A549 (cell line): ENCODE measurements at regions not wholly inside any gene's neighbourhood (a gene's known extent, or its start where the extent isn't known, plus 50 kb on each side); places are given as distances from the start of the nearest gene placed in this dataset.

ENCODE experiments used
- ATAC-seq, 2 experiments: fragments of 200-7000 bp in 1 of 2; fragments of >200 bp in 1 of 2; cut with Nextera tagmentation in 1 of 2; cut with Tn5 transposase in 1 of 2; 3 replicates each; pipeline versions ENCODE4 v1.8.0 to v1.9.1; 2018 to 2020; ENCODE audit warnings: mild to moderate bottlenecking in 1 of 2, moderate library complexity in 1 of 2
- CTCF ChIA-PET: fragments of 300-600 bp; sonication (Branson Sonifier 250); formaldehyde crosslinking; extraction: SDS; loops from one replicate; lab custom pipeline; 2021; ENCODE audit warnings: antibody characterized with exemption, inconsistent platforms; lab: Yijun Ruan, JAX
- POLR2A ChIA-PET: fragments of 350-600 bp; formaldehyde crosslinking; extraction: SDS; loops from one replicate; lab custom pipeline; 2021; ENCODE audit warnings: antibody characterized with exemption, inconsistent platforms; lab: Yijun Ruan, JAX
- DNase-seq, 2 experiments: peaks; one replicate each; pipeline versions ENCODE4 v3.0.0 to v3.0.0-alpha.2; 2011 to 2016; ENCODE audit warnings: low read depth in 1 of 2, low spot score in 1 of 2
- FAIRE-seq: peaks from 2 replicates; lab custom pipeline; 2011; peaks lifted over from hg19 to GRCh38; lab: Jason Lieb, UNC
- H3K27ac ChIP-seq, 2 experiments: fragments of >200 bp; sonication (Bioruptor Twin); formaldehyde crosslinking; 3 replicates each; pipeline ENCODE4 v1.5.1; 2016 to 2017
- H3K4me1 ChIP-seq: fragments of >200 bp; sonication (Bioruptor Twin); formaldehyde crosslinking; 3 replicates; pipeline ENCODE4 v1.6.1; 2016
- H3K4me2 ChIP-seq: fragments of >200 bp; sonication (Bioruptor Twin); formaldehyde crosslinking; 3 replicates; pipeline ENCODE4 v1.6.1; 2016
- H3K4me3 ChIP-seq: fragments of >200 bp; sonication (Bioruptor Twin); formaldehyde crosslinking; 3 replicates; pipeline ENCODE4 v1.5.1; 2016
- H3K9me3 ChIP-seq: fragments of >200 bp; sonication (Bioruptor Twin); formaldehyde crosslinking; 3 replicates; pipeline ENCODE4 v1.6.1; 2016
- BHLHE40 ChIP-seq: IDR thresholded peaks from 2 replicates; pipeline ENCODE4 v1.6.1; 2012; ENCODE audit warnings: low read depth, low read length, inconsistent platforms
- CBX2 ChIP-seq: fragments of 200-600 bp; sonication (generic); IDR thresholded peaks from 2 replicates; pipeline ENCODE4 v1.6.1; 2016; ENCODE audit warnings: low read depth, mild to moderate bottlenecking, borderline replicate concordance
- CBX8 ChIP-seq: fragments of 200-600 bp; sonication (generic); IDR thresholded peaks from 2 replicates; pipeline ENCODE4 v1.6.1; 2016
- CHD4 ChIP-seq: fragments of 200-600 bp; sonication (generic); IDR thresholded peaks from 2 replicates; pipeline ENCODE4 v1.6.1; 2016; ENCODE audit warnings: antibody characterized with exemption, mild to moderate bottlenecking, borderline replicate concordance
- CTCF ChIP-seq: fragments of >200 bp; sonication (Bioruptor Twin); formaldehyde crosslinking; IDR thresholded peaks from 3 replicates; pipeline ENCODE4 v1.5.1; 2016
- EHMT2 ChIP-seq: fragments of 200-600 bp; sonication (generic); IDR thresholded peaks from 2 replicates; pipeline ENCODE4 v1.6.1; 2016; ENCODE audit warnings: antibody characterized with exemption, low read depth, mild to moderate bottlenecking, moderate library complexity
- GATA3 ChIP-seq: IDR thresholded peaks from 2 replicates; pipeline ENCODE4 v1.6.1; 2012; ENCODE audit warnings: borderline replicate concordance
- HES2 ChIP-seq: fragments of >200 bp; sonication (Bioruptor Twin); formaldehyde crosslinking; IDR thresholded peaks from 2 replicates; pipeline ENCODE4 v1.6.1; 2016
- HOXA7 ChIP-seq: fragments of 250-450 bp; sonication (Bioruptor Pico); IDR thresholded peaks from 2 replicates; pipeline ENCODE4 v1.5.0; 2020; ENCODE audit warnings: mild to moderate bottlenecking, moderate library complexity
- HOXB5 ChIP-seq: fragments of 250-450 bp; sonication (Bioruptor Pico); IDR thresholded peaks from 2 replicates; pipeline ENCODE4 v1.5.0; 2020; ENCODE audit warnings: mild to moderate bottlenecking, moderate library complexity
- KDM5A ChIP-seq: fragments of 200-600 bp; sonication (generic); IDR thresholded peaks from 2 replicates; pipeline ENCODE4 v1.6.1; 2016; ENCODE audit warnings: antibody characterized with exemption, mild to moderate bottlenecking
- PHF8 ChIP-seq: fragments of 200-600 bp; sonication (generic); IDR thresholded peaks from 2 replicates; pipeline ENCODE4 v1.6.1; 2016; ENCODE audit warnings: low read depth, mild to moderate bottlenecking, antibody characterized with exemption, moderate library complexity, borderline replicate concordance
- POLR2AphosphoS2 ChIP-seq: conservative IDR thresholded peaks from 2 replicates; pipeline ENCODE4 v1.6.1; 2012; ENCODE audit warnings: low read length, improper control_type of control experiment, inconsistent platforms
- RARB ChIP-seq: fragments of 250-450 bp; sonication (Bioruptor Pico); IDR thresholded peaks from 2 replicates; pipeline ENCODE4 v1.8.0; 2021; ENCODE audit warnings: mild to moderate bottlenecking, moderate library complexity
- RCOR1 ChIP-seq: fragments of 150-350 bp; IDR thresholded peaks from 2 replicates; pipeline ENCODE4 v1.6.1; 2014; ENCODE audit warnings: antibody characterized with exemption, low read length, low read depth
- RFX5 ChIP-seq: fragments of 450-650 bp; IDR thresholded peaks from 2 replicates; pipeline ENCODE4 v1.7.1; 2014; ENCODE audit warnings: antibody characterized with exemption, mild to moderate bottlenecking, moderate library complexity
- TFCP2L1 ChIP-seq: fragments of 250-450 bp; sonication (Bioruptor Pico); IDR thresholded peaks from 2 replicates; pipeline ENCODE4 v1.5.0; 2021; ENCODE audit warnings: mild to moderate bottlenecking
- ZFP36 ChIP-seq: fragments of 450-650 bp; IDR thresholded peaks from 2 replicates; pipeline ENCODE4 v1.6.1; 2014; ENCODE audit warnings: borderline replicate concordance; ENCODE audit not compliant: partially characterized antibody
- WGBS: methylation state at CpG from one replicate; pipeline ENCODE4 v1.1.6; 2017; ENCODE audit errors: missing lambda C conversion rate; 5-methylcytosine and 5-hydroxymethylcytosine counted together
- TF ChIP-seq, protein P1 (sequence below): fragments of >200 bp; sonication (Bioruptor Twin); formaldehyde crosslinking; IDR thresholded peaks from 3 replicates; pipeline ENCODE4 v1.6.1; 2016

GRCh38 chr1:58979086-58979485 lies 195.2 kb upstream of the JUN start:
- no peak for TF ChIP-seq TFCP2L1 (CRISPR knock-in tag)
- TF ChIP-seq CTCF: no peak
- TF ChIP-seq PHF8: no peak
- TF ChIP-seq HES2: no peak
- TF ChIP-seq HOXB5 (CRISPR knock-in tag): no peak
- no peak for TF ChIP-seq CHD4
- TF ChIP-seq, protein P1, sequence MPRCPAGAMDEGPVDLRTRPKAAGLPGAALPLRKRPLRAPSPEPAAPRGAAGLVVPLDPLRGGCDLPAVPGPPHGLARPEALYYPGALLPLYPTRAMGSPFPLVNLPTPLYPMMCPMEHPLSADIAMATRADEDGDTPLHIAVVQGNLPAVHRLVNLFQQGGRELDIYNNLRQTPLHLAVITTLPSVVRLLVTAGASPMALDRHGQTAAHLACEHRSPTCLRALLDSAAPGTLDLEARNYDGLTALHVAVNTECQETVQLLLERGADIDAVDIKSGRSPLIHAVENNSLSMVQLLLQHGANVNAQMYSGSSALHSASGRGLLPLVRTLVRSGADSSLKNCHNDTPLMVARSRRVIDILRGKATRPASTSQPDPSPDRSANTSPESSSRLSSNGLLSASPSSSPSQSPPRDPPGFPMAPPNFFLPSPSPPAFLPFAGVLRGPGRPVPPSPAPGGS: no peak
- TF ChIP-seq, all 56 proteins: peak for 0
- H3K4me1 ChIP-seq: peaks cover 12% of the 10 kb centered on the region; the same call in 2 of the 3 replicates
- H3K9me3 ChIP-seq: no peaks in the 10 kb centered on the region
- ChIA-PET POLR2A (no interaction called here), CTCF (no interaction called here)
- H3K4me3 ChIP-seq: no peak overlapping the region
- FAIRE-seq (no peak), ATAC-seq (no peak), DNase-seq (no peak)
- H3K4me2 ChIP-seq: no peak overlapping the region
- H3K27ac ChIP-seq: no peak overlapping the region
- WGBS: 100% methylated on average over 3 of the region's 3 CpGs

GRCh38 chr1:58979677-58980076 lies 195.8 kb upstream of the JUN start:
- H3K4me3 ChIP-seq: no peak overlapping the region
- ATAC-seq (no peak), FAIRE-seq (no peak), DNase-seq (no peak)
- WGBS: 90% methylated on average over 2 of the region's 3 CpGs
- H3K27ac ChIP-seq: no peak overlapping the region
- no peaks in the 10 kb centered on the region for H3K9me3 ChIP-seq
- no peak overlapping the region for H3K4me2 ChIP-seq
- CTCF ChIA-PET: no interaction called here
- TF ChIP-seq RCOR1 (no peak), CBX2 (no peak), KDM5A (no peak), RARB (no peak), HOXA7 (no peak), POLR2AphosphoS2 (no peak), ZFP36 (no peak), EHMT2 (no peak)
- peaks cover 12% of the 10 kb centered on the region; the same call in 2 of the 3 replicates for H3K4me1 ChIP-seq
- POLR2A ChIA-PET: no interaction called here

GRCh38 chr1:58981392-58981791 lies 197.5 kb upstream of the JUN start:
- FAIRE-seq (no peak), ATAC-seq (no peak), DNase-seq (no peak)
- H3K4me1 ChIP-seq: peaks cover 12% of the 10 kb centered on the region; the same call in 2 of the 3 replicates
- TF ChIP-seq BHLHE40 (no peak), GATA3 (no peak), PHF8 (no peak), CTCF (no peak), RFX5 (no peak), CBX8 (no peak)
- H3K4me3 ChIP-seq: no peak overlapping the region
- CTCF ChIA-PET: no interaction called here
- H3K27ac ChIP-seq: no peak overlapping the region
- POLR2A ChIA-PET: no interaction called here
- H3K9me3 ChIP-seq: no peaks in the 10 kb centered on the region
- no peak overlapping the region for H3K4me2 ChIP-seq
- WGBS: 88% methylated on average over 1 of the region's 1 CpG
